Liver (tissue), 7 donors: ENCODE measurements at regions not wholly inside any gene's neighbourhood (a gene's known extent, or its start where the extent isn't known, plus 50 kb on each side); places are given as distances from the start of the nearest gene placed in this dataset.

Experiments used
- DNase-seq: peaks from one replicate; pipeline ENCODE4 v3.0.0-alpha.2; 2017; ENCODE audit warnings: low spot score
- H3K27ac ChIP-seq, 2 donors: one replicate each; pipeline ENCODE4 v1.7.0; 2013; ENCODE audit warnings: inconsistent platforms in 2 of 2, low read length in 2 of 2, control low read depth in 1 of 2, low read depth in 1 of 2, mild to moderate bottlenecking in 1 of 2
- H3K27me3 ChIP-seq, 4 donors: one replicate each; pipeline versions ENCODE4 v1.6.1 to v1.7.0; 2013; ENCODE audit warnings: low read length in 3 of 4, inconsistent platforms in 1 of 4, mild to moderate bottlenecking in 1 of 4, moderate library complexity in 1 of 4; ENCODE audit not compliant: control insufficient read depth in 4 of 4, insufficient read depth in 4 of 4
- H3K36me3 ChIP-seq, 4 donors: one replicate each; pipeline versions ENCODE4 v1.6.1 to v1.7.0; 2013; ENCODE audit warnings: low read length in 3 of 4, mild to moderate bottlenecking in 3 of 4, low read depth in 1 of 4, moderate library complexity in 1 of 4; ENCODE audit not compliant: control insufficient read depth in 4 of 4, insufficient read depth in 3 of 4
- H3K4me1 ChIP-seq, 4 donors: one replicate each; pipeline versions ENCODE4 v1.6.1 to v1.7.0; 2013; ENCODE audit warnings: low read length in 3 of 4, mild to moderate bottlenecking in 3 of 4, moderate library complexity in 1 of 4; ENCODE audit not compliant: control insufficient read depth in 4 of 4, insufficient read depth in 4 of 4
- H3K4me3 ChIP-seq, 3 donors: one replicate each; pipeline versions ENCODE4 v1.6.1 to v1.7.0; 2013; ENCODE audit warnings: low read length in 3 of 3, control low read depth in 1 of 3, low read depth in 1 of 3, mild to moderate bottlenecking in 1 of 3
- H3K9ac ChIP-seq, 2 donors: one replicate each; pipeline ENCODE4 v1.7.0; 2013; ENCODE audit warnings: low read length in 2 of 2, mild to moderate bottlenecking in 2 of 2, moderate library complexity in 2 of 2, control low read depth in 1 of 2, low read depth in 1 of 2
- H3K9me3 ChIP-seq, 4 donors: one replicate each; pipeline versions ENCODE4 v1.6.1 to v1.7.0; 2013; ENCODE audit warnings: low read length in 3 of 4; ENCODE audit not compliant: control insufficient read depth in 4 of 4
- EGR1 ChIP-seq, 2 donors: IDR thresholded peaks; 2 replicates each; pipeline ENCODE4 v1.6.1; 2016 to 2018; ENCODE audit warnings: antibody characterized with exemption in 2 of 2, low read depth in 2 of 2
- FOXA1 ChIP-seq: IDR thresholded peaks from 2 replicates; pipeline ENCODE4 v1.6.1; 2016; ENCODE audit warnings: antibody characterized with exemption
- FOXA2 ChIP-seq: IDR thresholded peaks from 2 replicates; pipeline ENCODE4 v1.6.1; 2016; ENCODE audit warnings: antibody characterized with exemption
- HNF4A ChIP-seq, 2 donors: conservative IDR thresholded peaks; 2 replicates each; pipeline ENCODE4 v1.6.1; 2016; ENCODE audit warnings: antibody characterized with exemption in 2 of 2, mild to moderate bottlenecking in 2 of 2
- HNF4G ChIP-seq: IDR thresholded peaks from 2 replicates; pipeline ENCODE4 v1.6.1; 2016; ENCODE audit warnings: antibody characterized with exemption
- JUND ChIP-seq, 2 donors: IDR thresholded peaks; 2 replicates each; pipeline ENCODE4 v1.6.1; 2016; ENCODE audit warnings: antibody characterized with exemption in 2 of 2
- NR2F2 ChIP-seq: IDR thresholded peaks from 2 replicates; pipeline ENCODE4 v1.6.1; 2016; ENCODE audit warnings: antibody characterized with exemption
- RAD21 ChIP-seq, 2 donors: IDR thresholded peaks; 2 replicates each; pipeline ENCODE4 v1.6.1; 2016; ENCODE audit warnings: antibody characterized with exemption in 2 of 2, mild to moderate bottlenecking in 2 of 2
- REST ChIP-seq: IDR thresholded peaks from 2 replicates; pipeline ENCODE4 v1.6.1; 2016; ENCODE audit warnings: antibody characterized with exemption, mild to moderate bottlenecking
- RXRA ChIP-seq, 2 donors: IDR thresholded peaks; 2 replicates each; pipeline ENCODE4 v1.6.1; 2017 to 2018; ENCODE audit warnings: antibody characterized with exemption in 2 of 2, mild to moderate bottlenecking in 1 of 2
- SP1 ChIP-seq: IDR thresholded peaks from 2 replicates; pipeline ENCODE4 v1.6.1; 2018; ENCODE audit warnings: antibody characterized with exemption, mild to moderate bottlenecking
- TAF1 ChIP-seq: conservative IDR thresholded peaks from 2 replicates; pipeline ENCODE4 v1.6.1; 2016; ENCODE audit warnings: antibody characterized with exemption, mild to moderate bottlenecking
- YY1 ChIP-seq: IDR thresholded peaks from 2 replicates; pipeline ENCODE4 v1.6.1; 2016; ENCODE audit warnings: antibody characterized with exemption, mild to moderate bottlenecking
- WGBS: extraction: QIAGEN DNeasy Blood & Tissue Kit; methylation state at CpG from one replicate; pipeline ENCODE4 v1.1.7; 2013; 5-methylcytosine and 5-hydroxymethylcytosine counted together
- TF ChIP-seq, protein P1 (sequence below): IDR thresholded peaks from 2 replicates; pipeline ENCODE4 v1.6.1; 2016; ENCODE audit warnings: antibody characterized with exemption
- TF ChIP-seq, protein P2 (sequence below): IDR thresholded peaks from 2 replicates; pipeline ENCODE4 v1.6.1; 2016; ENCODE audit warnings: antibody characterized with exemption
- TF ChIP-seq, protein P3 (sequence below): IDR thresholded peaks from 2 replicates; pipeline ENCODE4 v1.6.1; 2016; ENCODE audit warnings: antibody characterized with exemption
- donor health status: healthy.
- donor health status: healthy.
- donor health status: healthy.
- donor health status: healthy.

- no peaks in the 10 kb centered on the region for H3K4me1 ChIP-seq
- H3K36me3 ChIP-seq: no peaks in the 10 kb centered on the region
- H3K27ac ChIP-seq: no peak overlapping the region
- H3K9ac ChIP-seq: no peak overlapping the region
- no peak for DNase-seq
- TF ChIP-seq REST: no peak
- no peak for TF ChIP-seq RAD21 (IDR thresholded peaks at IDR 0.05)
- no peak for TF ChIP-seq HNF4G
- no peak for TF ChIP-seq FOXA1
- no peak for TF ChIP-seq YY1
- no peak for TF ChIP-seq JUND (IDR thresholded peaks at IDR 0.05)
- no peak for TF ChIP-seq EGR1 (IDR thresholded peaks at IDR 0.05; ENCODE audit: low read depth in 2 of 2)
- no peak for TF ChIP-seq HNF4A (conservative IDR thresholded peaks at IDR 0.05)
- no peak for TF ChIP-seq NR2F2
- TF ChIP-seq, protein P1, sequence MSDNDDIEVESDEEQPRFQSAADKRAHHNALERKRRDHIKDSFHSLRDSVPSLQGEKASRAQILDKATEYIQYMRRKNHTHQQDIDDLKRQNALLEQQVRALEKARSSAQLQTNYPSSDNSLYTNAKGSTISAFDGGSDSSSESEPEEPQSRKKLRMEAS: no peak
- no peak for TF ChIP-seq FOXA2
- TF ChIP-seq TAF1: no peak
- no peak for TF ChIP-seq RXRA (IDR thresholded peaks at IDR 0.05)
- TF ChIP-seq, protein P2, sequence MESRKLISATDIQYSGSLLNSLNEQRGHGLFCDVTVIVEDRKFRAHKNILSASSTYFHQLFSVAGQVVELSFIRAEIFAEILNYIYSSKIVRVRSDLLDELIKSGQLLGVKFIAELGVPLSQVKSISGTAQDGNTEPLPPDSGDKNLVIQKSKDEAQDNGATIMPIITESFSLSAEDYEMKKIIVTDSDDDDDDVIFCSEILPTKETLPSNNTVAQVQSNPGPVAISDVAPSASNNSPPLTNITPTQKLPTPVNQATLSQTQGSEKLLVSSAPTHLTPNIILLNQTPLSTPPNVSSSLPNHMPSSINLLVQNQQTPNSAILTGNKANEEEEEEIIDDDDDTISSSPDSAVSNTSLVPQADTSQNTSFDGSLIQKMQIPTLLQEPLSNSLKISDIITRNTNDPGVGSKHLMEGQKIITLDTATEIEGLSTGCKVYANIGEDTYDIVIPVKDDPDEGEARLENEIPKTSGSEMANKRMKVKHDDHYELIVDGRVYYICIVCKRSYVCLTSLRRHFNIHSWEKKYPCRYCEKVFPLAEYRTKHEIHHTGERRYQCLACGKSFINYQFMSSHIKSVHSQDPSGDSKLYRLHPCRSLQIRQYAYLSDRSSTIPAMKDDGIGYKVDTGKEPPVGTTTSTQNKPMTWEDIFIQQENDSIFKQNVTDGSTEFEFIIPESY: no peak
- TF ChIP-seq SP1: no peak
- WGBS: 73% methylated on average over 2 of the region's 2 CpGs
- H3K4me3 ChIP-seq: no peak overlapping the region
- H3K27me3 ChIP-seq: peaks cover 0 to 4% (median 0%) of the 10 kb centered on the region in 4 donors
- H3K9me3 ChIP-seq: no peaks in the 10 kb centered on the region
These were observed 129.0 kb upstream of the CAMK1G start for GRCh38 chr1:209454340-209454994.

DNA sequence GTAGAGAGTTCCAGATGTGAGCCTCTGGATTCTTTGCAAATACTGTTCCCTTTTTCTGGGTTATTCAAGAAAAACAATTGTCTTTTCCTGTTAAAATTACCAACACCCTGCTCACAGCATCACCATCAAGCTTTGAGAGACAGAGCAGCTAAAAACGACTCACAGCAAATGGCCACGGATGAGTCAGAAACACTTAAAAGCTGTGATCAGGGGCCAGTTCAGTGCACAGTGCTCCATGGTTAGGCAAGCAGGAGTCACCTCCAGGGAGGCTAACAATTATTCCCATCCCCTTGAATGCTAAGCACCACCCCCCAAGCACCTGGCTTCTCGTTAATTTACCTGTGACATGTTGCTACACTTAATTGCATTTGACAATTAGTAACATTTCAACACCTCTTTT lies 128.4 kb upstream of the CAMK1G start:
- Histone ChIP-seq H3K9ac (no peak overlapping the region), H3K4me3 (no peak overlapping the region)
- DNase-seq: no peak

More for the DNA sequence above, 128.4 kb upstream of the CAMK1G start:
- Histone ChIP-seq H3K9me3 (no peaks in the 10 kb centered on the region), H3K4me1 (no peaks in the 10 kb centered on the region), H3K36me3 (no peaks in the 10 kb centered on the region), H3K27me3 (peaks cover 0 to 4% (median 0%) of the 10 kb centered on the region in 4 donors), H3K27ac (no peak overlapping the region)
- WGBS: 71% methylated on average over 3 of the region's 3 CpGs
- no peak for TF ChIP-seq NR2F2
- no peak for TF ChIP-seq SP1
- TF ChIP-seq, protein P3, sequence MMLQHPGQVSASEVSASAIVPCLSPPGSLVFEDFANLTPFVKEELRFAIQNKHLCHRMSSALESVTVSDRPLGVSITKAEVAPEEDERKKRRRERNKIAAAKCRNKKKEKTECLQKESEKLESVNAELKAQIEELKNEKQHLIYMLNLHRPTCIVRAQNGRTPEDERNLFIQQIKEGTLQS: no peak
- TF ChIP-seq EGR1 (IDR thresholded peaks at IDR 0.05; ENCODE audit: low read depth in 2 of 2): no peak
- TF ChIP-seq, protein P1: no peak
- TF ChIP-seq, protein P2: no peak
- no peak for TF ChIP-seq JUND (IDR thresholded peaks at IDR 0.05)
- TF ChIP-seq RAD21 (IDR thresholded peaks at IDR 0.05): no peak
- TF ChIP-seq FOXA2: no peak
